ENCODE measurements at regions not wholly inside any gene's neighbourhood (a gene's known extent, or its start where the extent isn't known, plus 50 kb on each side); places are given as distances from the start of the nearest gene placed in this dataset.

- POLR2A ChIA-PET (ENCODE audit: low non-redundant PET): no interaction called here
- Histone ChIP-seq H3K27me3 (replicated peaks; ENCODE audit: insufficient read depth, low read depth, low read length, poor library complexity) (no peaks in the 10 kb centered on the region), H3K4me3 (ENCODE audit: low read depth, low read length, poor library complexity, severe bottlenecking) (no peak overlapping the region), H3K4me1 (ENCODE audit: insufficient read depth, low read length, poor library complexity, severe bottlenecking) (peaks cover 13% of the 10 kb centered on the region), H3K36me3 (ENCODE audit: insufficient read depth, low read length, poor library complexity, severe bottlenecking) (no peaks in the 10 kb centered on the region), H3K9me3 (ENCODE audit: low read depth, low read length, poor library complexity, severe bottlenecking) (no peaks in the 10 kb centered on the region), H3K27ac (ENCODE audit: low read depth, low read length, poor library complexity, severe bottlenecking) (no peak overlapping the region)
- CTCF ChIA-PET: no interaction called here
- no peak for DNase-seq (ENCODE audit: low spot score)
- intact Hi-C loops (cut with micrococcal nuclease; ENCODE audit: unreplicated experiment): loop anchor here (10.0 kb wide), 1 partner anchor 256 kb away; the partner anchor contains the start of gene POU3F2
- no peak for TF ChIP-seq EZH2 (IDR thresholded peaks at IDR 0.05; ENCODE audit: borderline replicate concordance, low read depth, low read length, poor library complexity, severe bottlenecking)
- TF ChIP-seq CTCF (conservative IDR thresholded peaks at IDR 0.05; ENCODE audit: low read depth, low read length): no peak
- BruUV-seq (replicated peaks): no TSS peak
Measured at GRCh38 chr6:98579079-98579478, 255.3 kb upstream of the POU3F2 start.

DNA sequence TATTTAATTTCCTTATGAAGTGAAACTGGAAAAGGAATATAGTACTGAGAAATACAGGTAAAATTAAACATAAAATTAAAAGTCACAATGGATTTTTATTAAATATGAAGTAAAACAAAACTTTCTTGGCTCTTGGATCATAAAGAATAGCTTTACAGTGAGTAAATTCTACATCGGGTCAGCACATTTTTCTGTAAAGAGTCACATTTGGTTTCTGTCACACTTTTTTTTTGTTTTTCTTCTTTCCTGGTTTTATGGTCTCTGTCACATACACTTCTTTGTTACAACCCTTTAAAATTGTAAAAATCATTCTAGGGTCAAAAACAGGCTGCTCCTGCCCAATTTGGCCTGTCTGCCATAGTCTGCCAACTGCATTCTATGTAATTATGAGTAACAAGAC lies 254.4 kb upstream of the POU3F2 start:
- ChIA-PET POLR2A (ENCODE audit: low non-redundant PET) (no interaction called here), CTCF (no interaction called here)
- no TSS peak for BruUV-seq (replicated peaks)
- H3K4me1 ChIP-seq (ENCODE audit: insufficient read depth, low read length, poor library complexity, severe bottlenecking): peaks cover 6% of the 10 kb centered on the region
- H3K27me3 ChIP-seq (replicated peaks; ENCODE audit: insufficient read depth, low read depth, low read length, poor library complexity): no peaks in the 10 kb centered on the region
- no peaks in the 10 kb centered on the region for H3K9me3 ChIP-seq (ENCODE audit: low read depth, low read length, poor library complexity, severe bottlenecking)
- no peak for DNase-seq (ENCODE audit: low spot score)
- intact Hi-C loops (cut with micrococcal nuclease; ENCODE audit: unreplicated experiment): loop anchor here (10.0 kb wide), 1 partner anchor 255 kb away; the partner anchor contains the start of gene POU3F2
- no peak overlapping the region for H3K4me3 ChIP-seq (ENCODE audit: low read depth, low read length, poor library complexity, severe bottlenecking)
- H3K36me3 ChIP-seq (ENCODE audit: insufficient read depth, low read length, poor library complexity, severe bottlenecking): no peaks in the 10 kb centered on the region
- H3K27ac ChIP-seq (ENCODE audit: low read depth, low read length, poor library complexity, severe bottlenecking): no peak overlapping the region
- no peak for TF ChIP-seq CTCF (conservative IDR thresholded peaks at IDR 0.05; ENCODE audit: low read depth, low read length)
- TF ChIP-seq EZH2 (IDR thresholded peaks at IDR 0.05; ENCODE audit: borderline replicate concordance, low read depth, low read length, poor library complexity, severe bottlenecking): no peak

DNA sequence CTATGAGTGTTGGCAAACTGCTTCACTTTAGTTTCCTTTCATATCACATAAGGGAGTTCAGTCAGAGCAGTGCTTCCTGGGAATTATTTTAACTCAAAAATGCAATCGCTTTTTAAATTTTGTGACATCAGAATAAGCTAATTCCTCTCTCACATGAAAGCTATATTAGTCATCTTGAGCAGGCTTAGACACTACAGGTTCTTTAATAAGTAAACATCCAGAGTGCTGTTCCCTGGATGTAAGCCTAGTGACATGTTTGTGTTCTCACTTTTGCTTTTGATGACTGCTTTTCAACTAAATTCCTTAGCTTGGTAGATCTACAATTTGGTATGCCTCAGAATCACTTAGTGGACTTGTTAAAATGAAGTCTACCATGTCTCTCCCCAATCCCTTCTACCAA lies 252.7 kb upstream of the POU3F2 start:
- Histone ChIP-seq H3K36me3 (ENCODE audit: insufficient read depth, low read length, poor library complexity, severe bottlenecking) (no peaks in the 10 kb centered on the region), H3K27ac (ENCODE audit: low read depth, low read length, poor library complexity, severe bottlenecking) (no peak overlapping the region), H3K4me1 (ENCODE audit: insufficient read depth, low read length, poor library complexity, severe bottlenecking) (peaks cover 4% of the 10 kb centered on the region), H3K27me3 (replicated peaks; ENCODE audit: insufficient read depth, low read depth, low read length, poor library complexity) (no peaks in the 10 kb centered on the region), H3K9me3 (ENCODE audit: low read depth, low read length, poor library complexity, severe bottlenecking) (no peaks in the 10 kb centered on the region), H3K4me3 (ENCODE audit: low read depth, low read length, poor library complexity, severe bottlenecking) (no peak overlapping the region)
- DNase-seq (ENCODE audit: low spot score): no peak
- no TSS peak for BruUV-seq (replicated peaks)
- intact Hi-C loops (cut with micrococcal nuclease; ENCODE audit: unreplicated experiment): no loop called here
- POLR2A ChIA-PET (ENCODE audit: low non-redundant PET): no interaction called here
- TF ChIP-seq CTCF (conservative IDR thresholded peaks at IDR 0.05; ENCODE audit: low read depth, low read length) (no peak), EZH2 (IDR thresholded peaks at IDR 0.05; ENCODE audit: borderline replicate concordance, low read depth, low read length, poor library complexity, severe bottlenecking) (no peak)
- CTCF ChIA-PET: no interaction called here
